ENCODE measurements at regions not wholly inside any gene's neighbourhood (a gene's known extent, or its start where the extent isn't known, plus 50 kb on each side); places are given as distances from the start of the nearest gene placed in this dataset.

DNA sequence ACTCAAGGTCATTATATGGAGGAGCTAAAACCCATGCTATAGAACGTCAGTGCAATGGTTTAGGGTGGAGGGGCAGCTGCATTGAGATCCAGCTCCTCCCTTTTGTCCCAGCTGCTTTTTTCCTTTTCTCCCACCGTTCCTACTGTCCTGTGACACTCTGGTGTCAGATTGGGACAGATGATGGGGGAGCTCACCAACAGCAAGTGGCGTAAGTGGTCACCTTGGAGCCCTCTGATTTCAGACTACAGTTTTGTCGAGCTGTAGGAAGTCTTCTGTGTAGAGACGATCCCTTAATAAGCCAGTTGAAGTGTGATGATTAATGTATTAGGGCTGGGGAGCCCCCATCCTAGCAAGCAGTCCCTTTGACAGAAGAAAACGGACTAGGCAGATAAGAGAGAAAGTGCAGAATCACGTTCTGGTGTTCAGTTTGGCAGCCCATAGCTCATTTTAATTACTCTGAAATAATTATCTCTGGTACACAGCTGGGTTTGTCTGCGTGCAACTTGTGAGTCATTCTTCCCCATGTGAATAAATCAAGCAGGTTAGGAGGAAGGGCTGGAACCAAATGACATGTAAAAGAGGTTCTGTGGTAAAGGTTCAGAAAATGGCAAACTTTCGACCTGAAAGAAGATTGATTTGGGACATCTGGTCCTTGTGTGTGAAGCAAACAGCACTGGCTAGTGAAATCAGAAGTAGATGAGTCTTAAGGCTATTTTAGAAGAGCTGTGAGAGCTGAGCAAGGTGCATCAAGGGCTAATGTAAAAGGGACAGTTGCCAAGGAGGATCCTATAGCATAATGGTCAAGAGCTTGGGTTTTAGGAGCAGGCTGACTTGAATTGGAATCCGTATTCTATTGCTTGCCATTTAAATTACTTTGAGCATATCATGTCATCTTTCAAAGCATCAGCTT lies 241.4 kb downstream of the EDEM1 start:
- no peak for DNase-seq (ENCODE audit: low read depth, low spot score)

DNA sequence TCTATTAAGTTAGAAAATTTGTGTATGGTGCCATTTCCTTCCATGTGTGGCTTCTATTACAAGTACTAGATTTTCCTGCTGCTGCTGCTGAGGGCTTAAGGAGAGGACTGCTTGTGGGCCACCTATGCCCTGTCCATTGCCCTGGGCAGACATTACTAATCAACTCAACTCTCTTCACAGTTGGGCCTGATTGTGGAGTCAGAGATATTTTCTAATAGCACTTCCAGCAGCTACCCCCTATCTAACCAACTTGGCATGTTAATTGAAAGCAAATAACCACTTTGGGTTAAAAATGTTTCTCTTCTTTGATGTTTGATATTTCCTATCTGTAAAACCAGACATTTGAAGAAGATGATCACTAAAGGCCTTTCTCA lies 242.0 kb downstream of the EDEM1 start:
- DNase-seq (ENCODE audit: low read depth, low spot score): no peak

DNA sequence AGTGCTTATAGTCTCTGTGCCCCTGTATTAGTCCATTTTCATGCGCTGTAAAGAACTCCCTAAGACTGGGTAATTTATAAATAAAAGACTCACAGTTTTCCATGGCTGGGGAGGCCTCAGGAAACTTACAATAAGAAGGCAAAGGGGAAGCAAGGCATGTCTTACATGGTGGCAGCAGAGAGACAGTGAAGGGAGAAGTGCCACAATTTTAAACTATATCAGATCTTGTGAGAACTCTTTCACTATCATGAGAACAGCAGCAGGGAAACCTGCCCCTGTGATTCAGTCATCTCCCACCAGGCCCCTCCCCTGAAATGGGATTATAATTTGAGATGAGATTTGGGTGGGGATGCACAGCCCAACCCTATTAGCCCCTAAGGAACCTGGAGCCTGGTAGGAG lies 243.2 kb downstream of the EDEM1 start:
- DNase-seq (ENCODE audit: low read depth, low spot score): no peak

DNA sequence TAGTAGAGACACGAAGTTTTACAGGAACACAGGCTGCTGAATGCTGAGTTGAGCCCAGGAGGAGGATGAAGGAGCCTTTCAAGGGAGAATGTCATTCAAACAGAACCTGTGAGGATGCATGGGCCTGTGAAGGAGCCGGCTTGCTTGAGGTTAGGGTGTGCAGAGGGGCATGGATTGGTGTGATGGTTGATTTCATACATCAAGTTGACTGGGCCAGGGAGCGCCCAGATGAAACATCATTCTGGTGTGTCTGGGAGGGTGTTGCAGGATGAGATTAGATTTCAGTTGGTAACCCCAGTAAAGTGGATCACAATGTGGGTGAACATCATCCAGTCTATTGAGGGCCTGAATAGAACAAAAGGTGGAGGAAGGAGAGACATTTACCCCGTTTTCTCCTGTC lies 243.6 kb downstream of the EDEM1 start:
- no peak for DNase-seq (ENCODE audit: low read depth, low spot score)

DNA sequence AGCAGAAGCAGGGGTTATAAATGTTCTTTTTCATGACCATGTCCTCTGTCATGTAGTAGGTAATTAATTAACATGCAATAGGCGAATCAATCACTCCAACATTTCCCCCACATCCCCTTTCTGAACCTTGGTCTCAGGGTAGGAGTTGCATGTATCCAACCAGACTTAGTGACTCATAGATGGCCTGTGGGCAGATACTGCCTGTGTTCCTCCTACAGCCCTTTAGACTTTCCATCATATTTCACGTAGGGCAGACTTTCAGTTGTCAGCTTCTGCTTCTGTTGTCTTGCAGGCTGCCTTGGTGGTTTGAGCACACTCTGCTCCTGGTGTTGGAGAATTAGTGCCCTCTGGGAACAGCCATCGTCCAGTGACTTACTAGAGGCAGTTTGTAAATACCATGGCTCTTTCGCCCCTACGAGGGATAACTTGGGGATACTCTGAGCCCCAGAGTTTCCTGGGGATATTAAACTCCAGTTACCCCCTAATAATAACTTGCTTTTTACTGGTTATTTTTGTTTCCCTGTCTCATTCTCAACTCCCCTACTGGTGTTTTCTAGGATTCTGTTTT lies 244.4 kb downstream of the EDEM1 start:
- DNase-seq (ENCODE audit: low read depth, low spot score): no peak

DNA sequence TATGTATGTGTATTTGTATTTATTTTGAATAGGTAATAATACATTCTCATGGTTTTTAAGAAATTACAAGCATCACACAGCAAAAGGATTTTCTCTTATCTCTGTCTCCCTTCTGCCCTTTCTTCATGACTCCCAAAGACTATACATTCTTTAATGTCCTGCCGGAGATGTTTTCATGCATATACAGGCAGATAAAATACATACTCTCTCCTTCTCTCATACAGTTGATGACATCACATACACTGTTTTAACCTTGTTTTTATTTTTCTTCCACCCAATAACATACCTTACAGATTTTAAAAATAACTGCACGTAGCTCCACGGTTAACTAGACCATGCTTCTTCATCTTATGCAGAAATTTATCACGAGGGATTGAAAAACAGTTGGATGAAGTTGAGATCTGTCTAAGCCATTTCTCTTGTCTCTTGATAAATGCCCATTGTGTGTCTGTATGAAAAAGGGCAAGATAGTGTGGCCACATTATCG lies 249.8 kb downstream of the EDEM1 start:
- DNase-seq (ENCODE audit: low read depth, low spot score): no peak

DNA sequence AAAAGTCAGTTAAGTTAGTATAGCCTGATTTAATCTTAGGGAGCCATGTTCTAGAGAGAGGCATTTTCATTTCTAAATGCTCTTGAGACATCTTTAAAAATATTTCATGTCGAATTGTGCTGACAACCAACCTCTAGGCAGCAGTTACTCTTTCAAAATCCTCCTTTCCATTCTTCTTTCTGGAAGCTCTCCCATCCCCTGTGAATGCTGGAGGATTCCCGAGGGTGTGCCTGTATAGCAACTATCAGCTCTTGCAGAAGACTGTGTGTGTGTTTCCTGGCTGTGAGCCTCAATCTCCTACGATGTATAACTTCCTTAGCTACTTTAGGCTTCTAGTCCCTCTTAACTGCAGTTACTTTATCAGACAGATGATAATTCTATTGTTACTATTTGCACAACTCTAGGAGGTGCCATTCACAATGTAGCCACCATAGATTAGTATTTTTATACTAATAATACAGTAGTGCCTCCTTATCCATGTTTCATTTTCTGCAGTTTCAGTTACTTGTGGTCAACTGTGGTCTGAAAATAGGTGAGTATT lies 250.3 kb downstream of the EDEM1 start:
- DNase-seq (ENCODE audit: low read depth, low spot score): no peak

DNA sequence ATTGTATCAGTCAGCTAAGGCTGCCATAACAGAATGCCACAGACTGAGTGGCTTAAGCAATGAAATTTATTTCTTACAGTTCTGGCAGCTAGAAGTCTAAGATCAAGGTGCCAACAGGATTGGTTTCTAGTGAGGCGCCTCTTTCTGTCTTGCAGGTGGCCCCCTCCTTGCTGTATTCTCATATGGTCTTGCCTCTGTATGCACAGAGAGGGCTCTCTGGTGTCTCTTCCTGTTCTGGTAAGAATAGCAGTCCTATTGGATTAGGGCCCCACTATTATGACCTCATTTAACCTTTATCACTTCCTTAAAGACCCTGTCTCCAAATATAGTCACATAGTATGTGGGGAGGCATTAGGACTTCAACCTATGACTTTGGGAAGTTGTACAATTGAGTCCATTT lies 253.9 kb downstream of the EDEM1 start:
- DNase-seq (ENCODE audit: low read depth, low spot score): no peak

DNA sequence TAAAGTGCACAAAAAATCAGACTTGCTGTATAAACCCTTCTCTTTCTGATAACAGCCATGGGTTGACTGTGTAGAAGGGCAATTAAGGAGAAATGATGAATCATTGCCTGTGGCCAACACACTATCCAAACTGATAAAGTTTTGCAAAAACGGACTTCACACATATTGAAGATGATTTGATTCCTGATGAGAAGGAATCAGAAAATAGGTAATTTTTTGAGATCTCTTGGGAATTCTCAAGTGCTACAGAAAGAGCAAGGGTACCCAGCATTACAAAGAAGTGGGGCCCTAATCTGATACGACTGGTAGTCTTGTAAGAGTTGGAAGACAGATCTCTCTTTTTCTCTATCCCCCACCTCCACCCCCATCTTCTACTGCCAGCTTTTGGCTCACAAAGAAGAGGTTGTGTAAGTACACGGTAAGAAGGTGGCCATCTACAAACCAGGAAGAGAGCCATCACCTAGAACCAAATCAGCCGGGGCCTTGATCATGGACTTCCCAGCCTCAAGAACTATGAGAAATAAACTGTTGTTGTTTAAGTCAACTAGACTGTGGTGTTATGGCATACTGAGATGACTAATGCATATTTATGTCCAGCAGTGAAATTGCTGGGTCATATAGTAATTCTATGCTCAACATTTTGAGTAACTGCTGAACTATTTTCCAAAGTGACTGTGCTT lies 254.7 kb downstream of the EDEM1 start:
- DNase-seq (ENCODE audit: low read depth, low spot score): no peak

DNA sequence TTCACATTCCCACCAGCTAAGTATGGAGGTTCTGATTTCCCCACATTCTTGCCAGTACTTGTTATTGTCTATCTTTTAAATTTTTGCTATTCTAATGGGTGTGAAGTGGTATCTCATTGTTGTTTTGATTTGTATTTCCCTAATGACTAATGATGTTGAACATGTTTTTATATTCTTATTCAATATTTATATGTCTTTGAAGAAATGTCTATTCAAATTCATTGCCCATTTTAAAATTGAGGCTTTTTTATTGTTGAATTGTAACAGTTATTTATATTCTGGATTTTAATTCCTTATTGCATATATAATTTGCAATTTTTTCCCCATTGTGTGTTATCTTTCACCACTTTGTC lies 255.3 kb downstream of the EDEM1 start:
- DNase-seq (ENCODE audit: low read depth, low spot score): no peak

DNA sequence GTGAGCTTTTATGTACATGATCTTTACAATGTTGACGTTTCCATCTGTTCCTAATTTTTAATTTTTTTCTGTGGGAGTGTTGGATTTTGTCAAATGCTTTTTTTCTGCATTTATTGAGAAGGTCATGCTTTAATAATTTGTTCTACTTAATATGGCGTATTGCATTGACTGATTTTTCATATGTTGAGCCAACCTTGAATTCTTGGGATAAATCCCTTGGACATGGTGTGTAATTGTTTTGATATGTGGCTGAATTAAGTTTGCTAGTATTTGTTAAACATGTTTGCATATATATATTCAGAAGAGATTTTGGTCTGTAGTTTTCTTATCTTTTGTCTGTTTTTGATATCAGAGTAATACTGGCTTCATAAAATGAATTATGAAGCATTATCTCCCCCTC lies 256.7 kb downstream of the EDEM1 start:
- DNase-seq (ENCODE audit: low read depth, low spot score): no peak

DNA sequence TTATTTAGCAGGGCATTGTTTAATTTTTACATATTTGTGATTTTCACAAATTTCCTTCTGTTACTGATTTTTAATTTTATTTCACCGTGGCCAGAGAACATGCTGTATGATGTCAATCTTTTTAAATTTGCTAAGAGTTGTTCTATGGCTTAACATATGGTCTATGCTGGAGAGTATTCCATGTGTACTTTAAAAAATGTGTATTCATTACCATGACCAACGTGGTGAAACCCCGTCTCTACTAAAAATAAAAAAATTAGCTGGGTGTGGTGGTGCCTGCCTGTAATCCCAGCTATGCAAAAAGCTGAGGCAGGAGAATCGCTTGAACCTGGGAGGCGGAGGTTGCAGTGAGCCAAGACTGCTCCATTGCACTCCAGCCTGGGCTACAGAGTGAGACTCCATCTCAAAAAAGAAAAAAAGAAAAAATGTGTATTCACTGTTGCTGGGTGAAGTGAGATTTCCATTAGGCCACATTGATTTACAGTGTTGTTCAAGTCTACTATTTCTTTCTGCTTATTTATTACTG lies 258.2 kb downstream of the EDEM1 start:
- no peak for DNase-seq (ENCODE audit: low read depth, low spot score)

DNA sequence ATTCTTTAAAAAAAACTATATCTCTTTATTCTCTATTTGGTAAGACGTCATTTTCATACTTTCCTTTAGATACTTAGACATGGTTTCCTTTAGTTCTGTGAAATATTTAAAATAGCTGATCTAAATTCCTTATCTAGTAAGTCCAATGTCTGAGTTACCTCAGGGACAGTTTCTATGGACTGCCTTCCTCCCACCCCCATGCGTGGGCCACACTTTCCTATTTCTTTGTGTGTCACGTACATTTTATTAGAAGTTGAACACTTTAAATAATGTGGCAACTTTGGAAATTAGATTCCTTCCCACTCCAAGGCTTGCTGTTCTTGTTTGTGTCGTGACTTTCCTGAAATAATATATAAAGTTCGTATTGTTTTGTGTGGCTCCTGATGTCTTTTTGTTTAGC lies 260.7 kb downstream of the EDEM1 start:
- DNase-seq (ENCODE audit: low read depth, low spot score): no peak

DNA sequence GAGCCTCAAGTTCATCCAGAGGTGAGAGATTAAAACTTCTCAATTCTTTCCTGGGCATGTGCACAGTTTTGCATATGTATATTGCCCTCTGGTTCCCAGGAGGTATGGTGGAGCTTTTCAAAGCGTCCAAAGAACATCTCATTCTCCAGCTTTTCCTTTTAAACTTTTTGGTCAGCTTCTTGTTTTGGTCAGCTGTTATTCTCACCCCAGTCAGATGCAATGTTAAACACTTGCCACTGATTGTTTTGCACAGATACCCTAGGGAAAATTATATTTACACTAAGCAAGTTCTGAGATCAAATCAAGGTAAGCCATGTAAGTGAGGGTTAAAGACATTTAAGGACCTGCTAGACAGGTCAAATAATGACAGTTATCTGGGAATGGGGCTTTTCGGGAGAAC lies 261.3 kb downstream of the EDEM1 start:
- DNase-seq (ENCODE audit: low read depth, low spot score): no peak

DNA sequence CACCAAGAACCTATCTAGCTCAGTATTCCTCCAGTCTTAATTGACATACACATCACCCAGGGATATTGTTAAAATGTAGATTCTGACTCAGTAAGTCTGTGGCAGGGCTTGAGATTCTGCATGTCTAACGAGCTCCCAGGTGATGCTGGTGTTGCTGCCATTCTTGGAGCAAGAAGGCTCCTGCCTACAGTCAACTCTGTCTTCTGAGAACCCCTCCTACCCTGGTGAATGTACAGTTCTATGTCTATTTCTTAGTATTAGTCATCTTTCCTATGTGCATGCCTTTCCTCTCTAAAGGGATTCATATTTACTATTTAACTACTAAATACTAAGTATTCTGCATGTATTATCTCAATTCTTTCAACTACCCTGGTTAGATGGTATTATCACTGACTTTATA lies 268.7 kb downstream of the EDEM1 start:
- no peak for DNase-seq (ENCODE audit: low read depth, low spot score)

DNA sequence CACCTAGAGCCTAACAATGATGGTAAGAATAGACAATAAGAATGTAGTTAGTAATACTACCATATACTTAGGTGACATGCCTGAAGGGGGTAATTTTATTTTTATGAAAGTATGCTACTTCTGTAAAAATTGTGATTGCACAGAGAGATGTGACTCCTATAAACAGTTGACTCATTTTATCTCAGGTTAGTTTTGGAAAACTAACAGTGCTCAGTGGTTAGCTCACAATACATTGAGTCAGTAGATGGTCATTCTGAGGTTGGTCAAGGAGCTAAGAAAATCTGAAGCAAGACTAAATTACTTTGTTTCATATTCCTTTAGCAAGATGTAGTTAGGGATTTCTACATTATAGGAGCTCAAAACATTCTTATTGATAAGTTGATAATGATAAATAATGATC lies 271.0 kb downstream of the EDEM1 start:
- DNase-seq (ENCODE audit: low read depth, low spot score): no peak

DNA sequence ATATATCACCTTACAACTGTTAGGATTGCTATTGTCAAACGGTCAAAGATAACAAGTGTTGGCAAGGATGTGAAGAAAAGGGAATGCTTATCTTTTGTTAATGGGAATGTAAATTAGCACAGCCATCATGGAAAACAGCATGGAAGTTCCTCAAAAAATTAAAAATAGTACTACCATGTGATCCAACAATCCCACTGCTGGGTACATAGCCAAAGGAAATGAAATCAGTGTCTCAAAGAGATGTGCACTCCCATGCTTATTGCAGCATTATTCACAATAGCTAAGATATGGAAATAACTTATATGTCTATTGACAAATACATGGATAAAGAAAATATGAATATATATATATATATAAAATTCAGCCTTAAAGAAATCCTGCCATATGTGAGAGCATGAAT lies 274.6 kb downstream of the EDEM1 start:
- DNase-seq (ENCODE audit: low read depth, low spot score): no peak

DNA sequence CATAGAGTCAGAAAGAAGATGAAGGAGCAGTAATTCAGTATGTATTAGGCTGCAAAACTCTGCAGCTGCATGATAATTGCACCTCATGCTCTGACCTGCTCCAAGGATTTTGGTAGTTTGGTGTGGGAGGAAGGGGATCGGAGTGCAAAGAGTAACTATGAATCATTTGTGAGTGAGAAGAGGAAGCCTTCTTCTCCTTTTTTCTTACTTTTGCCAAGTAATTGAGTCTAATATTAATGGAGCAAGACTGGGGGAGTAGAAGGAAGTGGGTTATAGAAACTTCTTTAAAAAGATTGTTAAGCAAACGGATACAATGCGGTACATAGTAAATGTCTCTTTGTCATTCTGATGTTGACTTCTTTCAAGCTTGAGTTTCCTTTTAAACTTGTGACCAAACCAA lies 276.5 kb downstream of the EDEM1 start:
- no peak for DNase-seq (ENCODE audit: low read depth, low spot score)

DNA sequence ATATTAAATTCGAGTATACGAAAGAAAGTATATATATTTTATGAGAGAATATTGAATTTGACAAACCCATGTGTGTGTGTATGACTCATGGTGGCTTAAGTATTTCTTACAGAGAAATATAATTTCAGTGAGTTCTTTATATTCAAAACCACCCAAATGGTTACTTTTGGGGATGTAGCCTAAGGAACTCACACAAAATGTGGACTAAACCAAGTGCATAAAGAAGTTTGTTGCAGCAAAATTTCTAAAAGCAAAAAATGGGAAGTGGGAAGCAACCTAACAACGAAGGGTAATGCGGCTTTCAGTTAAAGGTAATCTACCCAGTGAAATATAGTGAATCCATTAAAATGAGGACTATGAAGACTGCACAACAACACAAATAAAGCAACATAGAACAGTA lies 277.1 kb downstream of the EDEM1 start:
- DNase-seq (ENCODE audit: low read depth, low spot score): no peak

DNA sequence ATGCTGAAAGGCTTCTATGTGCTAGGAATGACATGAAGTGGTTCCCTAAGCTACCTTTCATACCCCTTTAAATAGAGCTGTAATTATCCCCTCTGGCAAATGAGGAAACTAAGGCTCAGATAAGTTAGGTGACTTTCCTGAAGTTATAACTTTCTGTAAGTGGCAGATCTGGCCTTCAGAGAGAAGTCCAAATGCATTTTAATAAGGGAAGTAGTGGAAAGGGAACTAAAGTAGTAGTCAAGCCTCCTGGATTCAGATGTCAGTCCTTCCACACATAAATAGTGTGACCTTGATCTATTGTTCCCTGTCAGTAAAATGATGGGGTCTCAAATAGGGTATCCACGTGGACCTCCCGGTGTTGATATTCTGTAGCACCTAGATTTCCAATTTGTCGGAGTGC lies 277.7 kb downstream of the EDEM1 start:
- DNase-seq (ENCODE audit: low read depth, low spot score): no peak

DNA sequence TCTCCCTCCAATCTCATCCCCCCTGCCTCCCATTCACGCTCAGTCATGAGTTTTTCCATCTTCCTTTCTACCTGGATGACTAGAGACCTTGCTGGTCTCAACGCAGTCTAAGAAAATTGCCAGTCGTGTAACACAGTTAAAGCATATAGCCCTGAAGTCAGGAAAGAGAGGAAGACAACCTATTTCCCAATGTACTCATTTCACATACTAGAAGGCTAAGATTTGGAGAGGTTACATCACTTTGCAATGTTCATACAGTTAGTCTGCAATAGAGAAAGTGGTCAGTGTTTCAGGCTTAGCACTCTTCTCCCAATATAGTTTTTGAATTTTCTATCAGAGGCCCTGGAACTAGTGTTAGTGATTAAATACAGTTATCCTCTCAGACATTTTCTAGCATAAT lies 278.6 kb downstream of the EDEM1 start:
- DNase-seq (ENCODE audit: low read depth, low spot score): no peak

DNA sequence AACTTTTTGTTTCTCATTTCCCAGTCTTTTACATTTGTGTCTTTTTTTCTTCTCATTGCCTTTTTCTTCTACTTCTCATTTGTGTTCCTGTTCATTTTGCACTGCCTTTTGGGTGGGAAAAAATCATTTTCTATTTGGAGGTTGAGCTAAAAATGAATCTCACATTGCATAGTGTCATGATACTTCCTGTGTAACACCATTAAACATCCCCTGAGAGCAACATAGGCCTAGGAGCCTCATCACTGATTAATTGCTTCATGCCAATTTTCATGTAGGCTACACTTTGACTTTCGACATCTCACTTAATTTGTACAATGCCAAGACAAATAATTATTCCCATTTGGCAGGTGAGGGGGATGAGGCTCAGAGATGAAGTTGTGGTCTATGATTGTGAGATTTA lies 279.2 kb downstream of the EDEM1 start:
- no peak for DNase-seq (ENCODE audit: low read depth, low spot score)

Measured in activated CD4-positive, CD25-positive, alpha-beta regulatory T cell treated with anti-CD3 and anti-CD28 coated beads, Interleukin-2, amount 50 U/mL, for 16 hours (primary cell).